ENCODE measurements at regions not wholly inside any gene's neighbourhood (a gene's known extent, or its start where the extent isn't known, plus 50 kb on each side); places are given as distances from the start of the nearest gene placed in this dataset.

- H3K23me2 ChIP-seq (ENCODE audit: low read depth, low read length): no peaks in the 10 kb centered on the region
- H3K56ac ChIP-seq (replicated peaks; ENCODE audit: insufficient read length, low read depth, low read length): no peak overlapping the region
- no peaks in the 10 kb centered on the region for H3K79me2 ChIP-seq (ENCODE audit: control insufficient read depth in 1 of 2, insufficient read depth in 2 of 2, low read length in 2 of 2)
- H2BK20ac ChIP-seq (ENCODE audit: low read length): no peak overlapping the region
- no peak for FAIRE-seq
- H3K4me1 ChIP-seq (replicated peaks in 1 of 4; ENCODE audit: control insufficient read depth in 3 of 4, insufficient read depth in 4 of 4, low read length in 3 of 4): no peaks in the 10 kb centered on the region
- H2BK15ac ChIP-seq (ENCODE audit: low read length): no peak overlapping the region
- H2BK120ac ChIP-seq (replicated peaks; ENCODE audit: low read depth, low read length): no peak overlapping the region
- H3K27ac ChIP-seq (ENCODE audit: low read depth, low read length): no peak overlapping the region
- no peak overlapping the region for H2AFZ ChIP-seq (ENCODE audit: low read length)
- no peak overlapping the region for H2BK5ac ChIP-seq (ENCODE audit: low read depth, low read length)
- H4K91ac ChIP-seq (replicated peaks; ENCODE audit: insufficient read length, low read length): no peak overlapping the region
- H3K27me3 ChIP-seq (replicated peaks in 1 of 4; ENCODE audit: control insufficient read depth in 3 of 4, extremely low read depth in 1 of 4, insufficient read depth in 3 of 4, low read length in 3 of 4): no peaks in the 10 kb centered on the region
- ChIA-PET POLR2A (ENCODE audit: partially characterized antibody) (no interaction called here), CTCF (ENCODE audit: partially characterized antibody) (no interaction called here)
- H3K4ac ChIP-seq (replicated peaks; ENCODE audit: insufficient read length, low read depth, low read length): no peak overlapping the region
- no peak overlapping the region for H2AK5ac ChIP-seq (ENCODE audit: low read depth, low read length)
- H3K36me3 ChIP-seq (ENCODE audit: control insufficient read depth in 2 of 4, insufficient read depth in 4 of 4, low read length in 3 of 4): no peaks in the 10 kb centered on the region
- no peak overlapping the region for H3K4me2 ChIP-seq (ENCODE audit: insufficient read depth in 1 of 2, low read depth in 2 of 2, low read length in 2 of 2)
- H4K8ac ChIP-seq (ENCODE audit: extremely low read depth, insufficient read depth, low read length): no peak overlapping the region
- no peak for DNase-seq (ENCODE audit: low read depth in 1 of 2, low spot score in 2 of 2)
- WGBS, 2 experiments (ENCODE audit: extremely low coverage in 1 of 2, insufficient coverage in 1 of 2, insufficient read length in 1 of 2, insufficient replicate concordance in 2 of 2, low coverage in 1 of 2, low lambda C conversion rate in 2 of 2, missing lambda C conversion rate in 1 of 2): 90% methylated on average over 6 of the region's 6 CpGs; no CpG with 5 or more reads in 1 of the 2 experiments
- H3K9ac ChIP-seq (replicated peaks in 1 of 4; ENCODE audit: extremely low read depth in 1 of 4, low read depth in 3 of 4, low read length in 3 of 4): no peak overlapping the region
- H3K4me3 ChIP-seq (ENCODE audit: extremely low read depth in 1 of 4, insufficient read depth in 2 of 4, low read depth in 3 of 4, low read length in 4 of 4): no peak overlapping the region
- no peak overlapping the region for H3K18ac ChIP-seq (ENCODE audit: extremely low read depth, low read length)
- H3K9me3 ChIP-seq (ENCODE audit: insufficient read depth in 2 of 2, low read depth in 1 of 2, low read length in 1 of 2): no peaks in the 10 kb centered on the region
- H2BK12ac ChIP-seq (ENCODE audit: low read depth, low read length): no peak overlapping the region
- H3K23ac ChIP-seq (ENCODE audit: insufficient read length): no peak overlapping the region
- no peaks in the 10 kb centered on the region for H4K20me1 ChIP-seq (replicated peaks in 1 of 2; ENCODE audit: control insufficient read depth in 1 of 2, insufficient read depth in 2 of 2, low read length in 2 of 2)
- no peaks in the 10 kb centered on the region for H3K79me1 ChIP-seq (ENCODE audit: low read depth, low read length)
- no peak overlapping the region for H3K14ac ChIP-seq (ENCODE audit: insufficient read length)
- H4K5ac ChIP-seq (ENCODE audit: insufficient read length, low read depth, low read length): no peak overlapping the region
- TF ChIP-seq GABPA (IDR thresholded peaks at IDR 0.05; ENCODE audit: borderline replicate concordance, insufficient read depth, low read length): no peak
- TF ChIP-seq SUZ12 (IDR thresholded peaks at IDR 0.05; ENCODE audit: low read length): no peak
- TF ChIP-seq CHD2 (IDR thresholded peaks at IDR 0.05; ENCODE audit: low read length): no peak
- TF ChIP-seq KDM4A (IDR thresholded peaks at IDR 0.05; ENCODE audit: low read depth, low read length, severe bottlenecking): no peak
- no peak for TF ChIP-seq YY1 (IDR thresholded peaks at IDR 0.05; ENCODE audit: low read depth, low read length)
- TF ChIP-seq JUND (IDR thresholded peaks at IDR 0.05; ENCODE audit: low read length): no peak
- TF ChIP-seq CBX5 (IDR thresholded peaks at IDR 0.05; ENCODE audit: low read depth, low read length): no peak
- TF ChIP-seq EP300 (IDR thresholded peaks at IDR 0.05; ENCODE audit: borderline replicate concordance in 1 of 2, low read depth in 2 of 2, low read length in 2 of 2): no peak
- no peak for TF ChIP-seq BRCA1 (IDR thresholded peaks at IDR 0.05; ENCODE audit: low read depth, low read length)
- TF ChIP-seq ATF2 (IDR thresholded peaks at IDR 0.05; ENCODE audit: low read length): no peak
- no peak for TF ChIP-seq SIX5 (IDR thresholded peaks at IDR 0.05; ENCODE audit: low read depth, low read length)
Observed at GRCh38 chr3:177299250-177299649, 102.0 kb upstream of the TBL1XR1 start.
